OCI-LY1 (cell line): ENCODE measurements at regions not wholly inside any gene's neighbourhood (a gene's known extent, or its start where the extent isn't known, plus 50 kb on each side); places are given as distances from the start of the nearest gene placed in this dataset.

Source experiments
- EZH2 ChIP-seq: fragments of 200-600 bp; sonication (generic), shearing (Covaris generic); IDR thresholded peaks from 2 replicates; pipeline ENCODE4 v1.8.0; 2017; ENCODE audit warnings: borderline replicate concordance, mixed run types, mild to moderate bottlenecking, antibody characterized with exemption, low read length, moderate library complexity, mixed read lengths
- TF ChIP-seq, protein P1 (sequence below): fragments of 200-600 bp; sonication (generic), shearing (Covaris generic); IDR thresholded peaks from 2 replicates; pipeline ENCODE4 v1.5.1; 2017; ENCODE audit warnings: mild to moderate bottlenecking, antibody characterized with exemption, low read length, moderate library complexity, mixed read lengths

DNA sequence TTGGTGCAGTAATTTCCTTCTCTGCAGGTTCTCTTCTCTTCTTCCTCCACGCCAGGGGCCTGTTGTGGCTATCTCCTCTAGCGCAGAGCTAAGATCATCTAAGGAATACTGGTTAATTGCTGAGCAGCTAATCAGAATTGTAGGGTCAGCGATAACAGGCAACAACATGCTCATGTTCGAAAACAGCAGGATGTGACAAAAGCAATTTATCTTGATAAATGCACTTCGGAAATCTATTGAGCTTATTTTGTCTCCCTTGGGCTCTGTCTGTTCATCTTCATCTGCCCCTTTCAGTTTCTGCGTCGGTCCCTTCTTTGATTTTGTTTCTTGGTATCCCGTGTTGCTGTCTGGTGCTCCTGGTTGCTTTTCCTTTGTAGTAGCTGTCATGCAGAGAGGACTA is 67.3 kb upstream of the MAP3K7 start:
- TF ChIP-seq, protein P1, sequence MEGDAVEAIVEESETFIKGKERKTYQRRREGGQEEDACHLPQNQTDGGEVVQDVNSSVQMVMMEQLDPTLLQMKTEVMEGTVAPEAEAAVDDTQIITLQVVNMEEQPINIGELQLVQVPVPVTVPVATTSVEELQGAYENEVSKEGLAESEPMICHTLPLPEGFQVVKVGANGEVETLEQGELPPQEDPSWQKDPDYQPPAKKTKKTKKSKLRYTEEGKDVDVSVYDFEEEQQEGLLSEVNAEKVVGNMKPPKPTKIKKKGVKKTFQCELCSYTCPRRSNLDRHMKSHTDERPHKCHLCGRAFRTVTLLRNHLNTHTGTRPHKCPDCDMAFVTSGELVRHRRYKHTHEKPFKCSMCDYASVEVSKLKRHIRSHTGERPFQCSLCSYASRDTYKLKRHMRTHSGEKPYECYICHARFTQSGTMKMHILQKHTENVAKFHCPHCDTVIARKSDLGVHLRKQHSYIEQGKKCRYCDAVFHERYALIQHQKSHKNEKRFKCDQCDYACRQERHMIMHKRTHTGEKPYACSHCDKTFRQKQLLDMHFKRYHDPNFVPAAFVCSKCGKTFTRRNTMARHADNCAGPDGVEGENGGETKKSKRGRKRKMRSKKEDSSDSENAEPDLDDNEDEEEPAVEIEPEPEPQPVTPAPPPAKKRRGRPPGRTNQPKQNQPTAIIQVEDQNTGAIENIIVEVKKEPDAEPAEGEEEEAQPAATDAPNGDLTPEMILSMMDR, result no peak
- TF ChIP-seq EZH2, result no peak
